Right lobe of liver (tissue), 6 donors: ENCODE measurements at regions not wholly inside any gene's neighbourhood (a gene's known extent, or its start where the extent isn't known, plus 50 kb on each side); places are given as distances from the start of the nearest gene placed in this dataset.

Experiments
- ATAC-seq, 4 donors: fragments of 200-7000 bp; cut with Tn5 transposase; one replicate each; pipeline ENCODE4 v1.9.1; 2020; ENCODE audit warnings: mild to moderate bottlenecking in 4 of 4, moderate library complexity in 4 of 4
- DNase-seq, 3 donors: peaks; one replicate each; pipeline ENCODE4 v3.0.0-alpha.2; 2020
- H3K27ac ChIP-seq, 3 donors: fragments of 200-600 bp; one replicate each; pipeline ENCODE4 v1.8.0; 2022
- H3K27me3 ChIP-seq, 2 donors: fragments of 200-600 bp; one replicate each; pipeline ENCODE4 v1.8.0; 2022
- H3K36me3 ChIP-seq, 4 donors: fragments of 200-600 bp; sonication (generic) in 1 of 4; one replicate each; pipeline versions ENCODE4 v1.5.1 to v1.8.0; 2017 to 2022; ENCODE audit warnings: control low read depth in 1 of 4
- H3K4me1 ChIP-seq, 4 donors: fragments of 200-600 bp; sonication (generic) in 1 of 4; one replicate each; pipeline versions ENCODE4 v1.5.1 to v1.8.0; 2017 to 2022; ENCODE audit warnings: control low read depth in 1 of 4
- H3K4me3 ChIP-seq, 3 donors: fragments of 200-600 bp; one replicate each; pipeline ENCODE4 v1.8.0; 2022
- H3K9me3 ChIP-seq, 4 donors: fragments of 200-600 bp; sonication (generic) in 1 of 4; one replicate each; pipeline versions ENCODE4 v1.5.1 to v1.8.0; 2017 to 2022; ENCODE audit warnings: control low read depth in 1 of 4
- CTCF ChIP-seq, 4 donors: fragments of 200-600 bp in 3 of 4; fragments of 450-650 bp in 1 of 4; IDR thresholded peaks; one replicate each; pipeline versions ENCODE4 v1.5.1 to v1.8.0; 2016 to 2022; ENCODE audit warnings: antibody characterized with exemption in 4 of 4, mild to moderate bottlenecking in 2 of 4
- POLR2A ChIP-seq: fragments of 450-650 bp; IDR thresholded peaks from one replicate; pipeline ENCODE4 v1.6.1; 2017; ENCODE audit warnings: antibody characterized with exemption, mild to moderate bottlenecking
- WGBS: methylation state at CpG from one replicate; pipeline ENCODE4 v1.1.6; 2018; ENCODE audit warnings: low coverage, low lambda C conversion rate; ENCODE audit not compliant: insufficient coverage; ENCODE audit errors: missing lambda C conversion rate; 5-methylcytosine and 5-hydroxymethylcytosine counted together
- intact Hi-C, 2 donors: fragments of 100-400 bp; cut with DNase I; formaldehyde crosslinking; loops; one replicate each; pipeline versions ENCODE4 v1.11.2 to v1.14.1; 2022
- donor health status: DM: no; HTN: yes; CAD: no.
- donor health status: DM: no; HTN: no; CAD: no.
- donor health status: DM: no; HTN: no; CAD: no.
- donor health status: DM: no; HTN: yes; CAD: no.
- donor health status: DM: no; HTN: yes; CAD: no.

DNA sequence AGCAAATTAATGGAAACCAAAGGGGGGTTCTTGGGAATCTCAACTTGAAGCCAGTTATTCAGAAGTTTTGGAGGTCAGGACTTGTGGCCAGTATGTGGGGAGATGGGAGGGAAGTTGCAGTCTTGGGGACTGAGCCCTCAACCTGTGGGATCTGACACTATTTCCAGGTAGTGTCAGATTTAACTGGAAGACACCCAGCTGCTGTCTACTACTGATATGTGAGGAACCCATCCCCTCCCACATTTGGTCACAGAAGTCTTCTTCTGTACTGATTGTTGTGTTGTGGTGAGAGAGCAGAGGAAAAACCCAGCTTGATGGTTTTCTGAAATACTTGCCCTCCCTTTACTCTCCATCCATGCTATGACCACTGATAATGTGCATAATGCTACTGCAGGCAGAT lies 134.0 kb downstream of the QRSL1 start:
- no peak for TF ChIP-seq CTCF (IDR thresholded peaks at IDR 0.05)
- no peak for TF ChIP-seq POLR2A
- H3K4me3 ChIP-seq, result no peak overlapping the region
- H3K27me3 ChIP-seq, result no peaks in the 10 kb centered on the region
- no peaks in the 10 kb centered on the region for H3K36me3 ChIP-seq
- intact Hi-C loops, result no loop called here
- no peak for ATAC-seq
- no peaks in the 10 kb centered on the region for H3K9me3 ChIP-seq
- no peak for DNase-seq
- H3K4me1 ChIP-seq, result peaks cover 1 to 61% (median 16%) of the 10 kb centered on the region in 4 donors
- peak overlapping the region in 1 of 3 donors; percentile 78 for H3K27ac ChIP-seq

DNA sequence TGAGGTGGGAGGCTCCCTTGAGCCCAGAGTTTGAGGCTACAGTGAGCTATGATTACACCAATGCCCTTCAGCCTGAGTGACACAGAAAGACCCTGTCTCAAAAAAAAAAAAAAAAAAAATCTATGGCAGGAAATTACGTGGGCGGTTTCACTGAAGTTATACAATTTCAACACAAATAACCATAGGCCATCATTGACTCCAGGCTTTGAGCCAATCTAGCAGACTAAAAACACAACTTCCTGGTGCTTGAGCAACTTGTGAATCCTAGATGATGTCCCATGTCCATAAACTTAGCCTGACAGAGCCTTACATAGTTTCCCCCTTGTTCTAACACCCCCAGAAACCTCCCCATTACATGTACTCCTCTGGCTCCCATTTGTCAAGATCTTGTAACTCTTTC lies 131.8 kb downstream of the QRSL1 start:
- intact Hi-C loops, result no loop called here
- peak overlapping the region in 2 of 3 donors; percentile 3 to 35 for H3K27ac ChIP-seq
- H3K27me3 ChIP-seq, result no peaks in the 10 kb centered on the region
- DNase-seq (no peak), ATAC-seq (peak in 3 of 4 donors; percentile 16 to 56 (median 27))
- H3K36me3 ChIP-seq, result no peaks in the 10 kb centered on the region
- H3K4me3 ChIP-seq, result no peak overlapping the region
- WGBS, result 26% methylated on average over 2 of the region's 2 CpGs
- H3K4me1 ChIP-seq, result peaks cover 2 to 48% (median 11%) of the 10 kb centered on the region in 4 donors
- H3K9me3 ChIP-seq, result no peaks in the 10 kb centered on the region
- TF ChIP-seq CTCF (IDR thresholded peaks at IDR 0.05), result no peak
- no peak for TF ChIP-seq POLR2A

- TF ChIP-seq CTCF (IDR thresholded peaks at IDR 0.05) (no peak), POLR2A (no peak)
- WGBS, result 86% methylated on average over 1 of the region's 2 CpGs
- ATAC-seq, result no peak
- intact Hi-C loops, result no loop called here
- Histone ChIP-seq H3K27me3 (no peaks in the 10 kb centered on the region), H3K9me3 (no peaks in the 10 kb centered on the region), H3K4me3 (no peak overlapping the region), H3K36me3 (peaks cover 0 to 5% (median 0%) of the 10 kb centered on the region in 4 donors), H3K4me1 (peaks cover 1 to 28% (median 3%) of the 10 kb centered on the region in 4 donors), H3K27ac (no peak overlapping the region)
- no peak for DNase-seq
Observed at GRCh38 chr6:106759112-106759511, 129.7 kb downstream of the QRSL1 start.

DNA sequence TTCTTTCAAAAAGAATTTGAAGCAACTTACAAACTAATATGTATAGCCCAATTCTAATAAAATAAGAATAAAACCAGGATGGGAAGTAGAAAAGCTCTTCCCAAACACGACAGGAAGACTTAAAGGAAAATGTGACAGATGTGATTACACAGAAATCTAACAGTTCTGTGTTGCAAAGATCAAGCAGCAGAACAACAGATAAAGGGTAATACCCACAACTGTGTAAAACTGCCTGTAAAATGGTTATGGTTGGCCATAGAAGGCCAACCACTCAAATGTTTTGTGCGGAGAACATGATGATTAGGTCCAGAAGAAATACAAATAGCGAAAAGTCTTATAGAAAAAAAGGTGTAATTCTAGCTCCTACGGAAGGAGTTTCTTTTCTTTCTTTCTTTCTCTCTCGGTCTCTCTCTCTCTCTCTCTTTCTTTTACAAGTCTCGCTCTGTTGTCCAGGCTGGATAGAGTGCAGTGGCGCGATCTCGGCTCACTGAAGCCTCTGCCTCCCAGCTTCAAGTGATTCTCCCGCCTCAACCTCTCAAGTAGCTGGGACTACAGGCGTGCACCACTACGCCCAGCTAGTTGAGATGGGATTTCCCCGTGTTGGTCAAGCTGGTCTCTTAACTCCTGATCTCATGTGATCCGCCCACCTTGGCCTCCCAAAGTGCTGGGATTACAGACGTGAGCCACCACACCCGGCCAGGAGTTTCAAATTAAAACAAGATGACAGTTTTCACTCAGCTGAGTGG lies 128.5 kb downstream of the QRSL1 start:
- DNase-seq (no peak), ATAC-seq (peak; percentile 22 to 44 (median 40))
- H3K27ac ChIP-seq, result peak overlapping the region; percentile 18 to 44 (median 41)
- intact Hi-C loops, result no loop called here
- peaks cover 0 to 7% (median 0%) of the 10 kb centered on the region in 4 donors for H3K36me3 ChIP-seq
- H3K9me3 ChIP-seq, result no peaks in the 10 kb centered on the region
- TF ChIP-seq CTCF (IDR thresholded peaks at IDR 0.05) (no peak), POLR2A (no peak)
- no peak overlapping the region for H3K4me3 ChIP-seq
- 71% methylated on average over 16 of the region's 16 CpGs for WGBS
- peaks cover 0 to 22% (median under 1%) of the 10 kb centered on the region in 4 donors for H3K4me1 ChIP-seq
- H3K27me3 ChIP-seq, result no peaks in the 10 kb centered on the region
